GM10248 (cell line): ENCODE measurements at regions not wholly inside any gene's neighbourhood (a gene's known extent, or its start where the extent isn't known, plus 50 kb on each side); places are given as distances from the start of the nearest gene placed in this dataset.

Experiments used
- CTCF ChIA-PET: fragments of 300-600 bp; sonication (Branson Sonifier 250); formaldehyde crosslinking; extraction: SDS; loops from one replicate; lab custom pipeline; 2021; ENCODE audit warnings: antibody characterized with exemption; lab: Yijun Ruan, JAX
- POLR2A ChIA-PET: fragments of 350-650 bp; sonication (Branson Sonifier 250); formaldehyde crosslinking; extraction: SDS; loops from one replicate; lab custom pipeline; 2020; ENCODE audit warnings: antibody characterized with exemption; lab: Yijun Ruan, JAX
- DNase-seq: peaks from one replicate; pipeline ENCODE4 v3.0.0; 2012; ENCODE audit errors: extremely low spot score
- TF ChIP-seq, protein P1 (sequence below): IDR thresholded peaks from 2 replicates; pipeline ENCODE4 v1.5.1; 2012; ENCODE audit warnings: mild to moderate bottlenecking, low read depth; ENCODE audit errors: extremely low read depth, missing control alignments, control extremely low read depth

DNA sequence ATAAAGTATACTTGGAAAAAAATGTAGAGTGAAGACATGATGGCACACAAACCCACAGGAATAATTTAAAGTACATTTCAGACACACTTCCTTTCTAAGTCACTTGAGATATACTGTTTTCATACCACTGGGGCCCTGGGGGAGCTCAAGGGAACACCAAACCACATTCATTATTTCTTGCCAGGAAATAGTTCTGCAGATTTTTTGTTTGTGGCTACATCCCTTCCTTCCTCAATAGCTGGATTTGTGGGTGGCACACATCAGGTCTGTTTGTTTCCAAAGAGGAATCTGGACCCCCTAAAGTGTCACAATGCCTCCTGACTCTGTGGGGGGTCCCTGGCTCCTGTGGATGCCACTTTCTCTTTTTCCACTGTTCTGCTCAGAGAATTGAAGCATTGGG is 153.5 kb upstream of the COL8A1 start:
- CTCF ChIA-PET: interaction anchor here (0.6 to 8.5 kb wide), 3 partner anchors 11 to 49 kb away, joined by 3 to 61 read pairs (median 7); no protein-coding TSS in a partner anchor
- no peak for DNase-seq
- TF ChIP-seq, protein P1, sequence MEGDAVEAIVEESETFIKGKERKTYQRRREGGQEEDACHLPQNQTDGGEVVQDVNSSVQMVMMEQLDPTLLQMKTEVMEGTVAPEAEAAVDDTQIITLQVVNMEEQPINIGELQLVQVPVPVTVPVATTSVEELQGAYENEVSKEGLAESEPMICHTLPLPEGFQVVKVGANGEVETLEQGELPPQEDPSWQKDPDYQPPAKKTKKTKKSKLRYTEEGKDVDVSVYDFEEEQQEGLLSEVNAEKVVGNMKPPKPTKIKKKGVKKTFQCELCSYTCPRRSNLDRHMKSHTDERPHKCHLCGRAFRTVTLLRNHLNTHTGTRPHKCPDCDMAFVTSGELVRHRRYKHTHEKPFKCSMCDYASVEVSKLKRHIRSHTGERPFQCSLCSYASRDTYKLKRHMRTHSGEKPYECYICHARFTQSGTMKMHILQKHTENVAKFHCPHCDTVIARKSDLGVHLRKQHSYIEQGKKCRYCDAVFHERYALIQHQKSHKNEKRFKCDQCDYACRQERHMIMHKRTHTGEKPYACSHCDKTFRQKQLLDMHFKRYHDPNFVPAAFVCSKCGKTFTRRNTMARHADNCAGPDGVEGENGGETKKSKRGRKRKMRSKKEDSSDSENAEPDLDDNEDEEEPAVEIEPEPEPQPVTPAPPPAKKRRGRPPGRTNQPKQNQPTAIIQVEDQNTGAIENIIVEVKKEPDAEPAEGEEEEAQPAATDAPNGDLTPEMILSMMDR: no peak
- POLR2A ChIA-PET: no interaction called here

DNA sequence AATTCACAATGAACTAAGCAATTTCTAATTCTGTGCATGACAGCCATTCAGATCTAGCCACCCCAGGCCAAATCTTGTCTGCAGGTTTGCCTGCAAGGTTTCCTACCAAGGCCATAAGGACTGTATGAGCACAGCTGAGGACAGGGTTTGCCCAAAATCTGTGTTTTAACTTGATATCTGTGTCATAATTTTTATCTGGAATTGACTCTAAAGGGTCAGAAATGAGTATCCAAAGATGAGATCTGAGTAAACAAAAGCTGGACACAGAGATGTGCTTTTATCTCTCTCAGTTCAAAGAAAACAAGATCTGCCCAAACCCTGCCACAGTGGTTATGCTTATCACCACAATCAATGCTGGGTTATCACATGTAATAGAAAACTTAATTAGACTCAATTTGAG is 154.6 kb upstream of the COL8A1 start:
- ChIA-PET POLR2A (no interaction called here), CTCF (interaction anchor here (1.2 to 8.5 kb wide), 5 partner anchors 10 to 25 kb away, joined by 3 to 61 read pairs (median 4); no protein-coding TSS in a partner anchor)
- no peak for DNase-seq

DNA sequence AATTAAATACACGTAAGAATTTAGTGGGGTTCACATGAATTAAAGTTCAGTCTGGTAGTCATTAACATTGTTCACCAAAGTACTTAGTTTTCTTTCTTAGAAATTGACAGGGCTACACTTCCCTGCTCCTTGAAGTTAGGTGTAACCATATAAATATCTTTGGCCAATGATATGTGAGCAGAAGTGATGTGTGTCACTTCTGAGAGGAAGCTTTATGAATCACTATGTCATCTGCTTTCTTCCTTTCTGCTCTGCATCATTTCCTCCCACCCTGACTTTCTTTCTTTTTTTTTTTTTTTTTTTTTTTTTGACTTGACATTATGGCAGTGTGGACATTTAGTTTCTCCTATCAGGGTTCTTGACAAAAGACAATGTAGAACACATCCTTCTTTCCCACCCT is 156.2 kb upstream of the COL8A1 start:
- POLR2A ChIA-PET: no interaction called here
- TF ChIP-seq, protein P1: no peak
- CTCF ChIA-PET: interaction anchor here (0.7 to 8.5 kb wide), 5 partner anchors 10 to 69 kb away, joined by 3 to 61 read pairs (median 7); no protein-coding TSS in a partner anchor
- no peak for DNase-seq

More for the DNA sequence above, 154.6 kb upstream of the COL8A1 start:
- TF ChIP-seq, protein P1: no peak

DNA sequence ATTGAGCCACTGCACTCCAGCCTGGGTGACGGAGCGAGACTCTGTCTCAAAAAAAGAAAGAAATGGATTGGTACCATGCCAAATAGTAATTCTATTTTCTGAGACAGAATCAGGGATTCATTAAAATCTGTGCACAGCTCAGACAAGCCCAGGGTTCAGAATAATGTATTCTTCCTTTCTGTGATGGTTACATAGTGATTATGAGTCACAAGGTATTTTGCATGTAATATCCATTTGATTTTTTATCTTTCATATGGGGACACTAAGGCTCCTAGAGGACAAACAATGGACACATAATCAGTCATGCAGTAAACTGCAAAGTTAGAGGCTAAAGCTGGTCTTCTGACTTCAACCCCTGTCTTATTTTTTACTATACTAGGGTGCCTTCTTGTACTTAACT is 156.8 kb upstream of the COL8A1 start:
- TF ChIP-seq, protein P1: no peak
- ChIA-PET POLR2A (no interaction called here), CTCF (interaction anchor here (0.7 to 4.6 kb wide), 4 partner anchors 10 to 68 kb away, joined by 3 to 31 read pairs (median 6); no protein-coding TSS in a partner anchor)
- DNase-seq: no peak

DNA sequence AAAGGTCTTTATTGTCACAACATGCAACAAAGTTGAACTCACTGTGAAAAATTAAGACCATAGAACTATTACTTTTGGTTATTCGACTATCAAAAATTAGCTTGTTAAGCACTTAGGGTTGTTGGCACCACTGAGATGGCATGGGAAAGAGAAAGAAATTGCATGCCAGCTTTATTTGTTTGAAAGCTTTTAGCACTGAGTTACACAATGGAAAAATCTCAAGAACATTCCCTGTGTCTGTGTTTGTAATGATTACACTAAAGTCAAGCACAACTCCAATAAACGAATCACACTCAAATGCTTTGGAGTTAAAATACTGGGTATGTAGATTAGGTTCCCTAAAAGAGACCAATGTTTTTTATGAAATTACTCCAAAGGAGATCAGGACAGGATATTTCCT is 158.6 kb upstream of the COL8A1 start:
- TF ChIP-seq, protein P1: no peak
- DNase-seq: no peak
- POLR2A ChIA-PET: no interaction called here
- CTCF ChIA-PET: interaction anchor here (2.1 to 4.6 kb wide), 3 partner anchors 8 to 19 kb away, joined by 7 to 31 read pairs (median 13); no protein-coding TSS in a partner anchor

DNA sequence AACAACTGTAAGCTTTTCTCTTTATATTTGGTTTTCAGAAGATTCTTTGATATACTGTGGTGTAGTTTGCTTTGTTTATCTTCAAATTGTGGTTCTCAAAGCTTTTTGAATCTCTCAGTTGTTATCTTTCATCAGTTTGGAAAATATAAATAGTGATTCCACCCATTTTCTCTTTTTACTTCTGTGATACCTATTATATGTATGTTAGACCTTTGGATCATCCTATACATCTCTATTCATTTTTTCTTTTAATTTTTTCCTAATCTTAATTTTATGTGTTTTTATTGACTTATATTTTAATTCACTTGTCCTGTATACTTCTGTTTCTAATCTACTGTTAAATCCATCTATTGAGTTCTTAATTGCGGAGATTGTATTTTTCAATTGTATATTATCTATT is 160.7 kb upstream of the COL8A1 start:
- TF ChIP-seq, protein P1: no peak
- no peak for DNase-seq
- CTCF ChIA-PET: interaction anchor here (4.6 kb wide), 1 partner anchor 10 kb away, joined by 31 read pairs; no protein-coding TSS in a partner anchor
- POLR2A ChIA-PET: no interaction called here

DNA sequence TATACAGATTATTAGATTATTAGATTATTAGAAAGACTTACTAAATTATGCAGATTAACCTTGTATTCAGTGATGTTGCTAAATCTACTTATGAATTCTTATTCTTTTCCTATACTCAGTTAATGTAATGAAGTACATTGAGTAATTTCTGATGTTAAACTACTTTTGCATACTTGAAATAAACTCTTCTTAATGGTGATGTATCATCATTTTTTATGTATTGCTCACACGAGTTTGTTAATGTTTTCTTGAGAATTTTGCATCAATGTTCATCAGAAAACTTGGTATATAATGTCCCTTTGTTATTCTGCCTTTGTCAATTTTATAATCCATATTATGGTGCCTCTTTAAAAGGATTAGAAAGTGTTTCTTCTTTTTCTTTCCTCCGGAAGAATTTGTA is 163.2 kb upstream of the COL8A1 start:
- TF ChIP-seq, protein P1: no peak
- ChIA-PET POLR2A (no interaction called here), CTCF (no interaction called here)
- no peak for DNase-seq
